RWPE2 (cell line): ENCODE measurements at regions not wholly inside any gene's neighbourhood (a gene's known extent, or its start where the extent isn't known, plus 50 kb on each side); places are given as distances from the start of the nearest gene placed in this dataset.

Experiments used
- ATAC-seq: fragments of 200-7000 bp; cut with Tn5 transposase; 3 replicates; pipeline ENCODE4 v1.9.1; 2021; ENCODE audit warnings: low read depth
- DNase-seq: peaks from one replicate; pipeline ENCODE4 v3.0.0-alpha.2; 2020; ENCODE audit warnings: low spot score
- H3K27ac ChIP-seq: fragments of 450-650 bp; 2 replicates; pipeline ENCODE4 v1.5.1; 2017; ENCODE audit warnings: mild to moderate bottlenecking; ENCODE audit not compliant: poor library complexity, severe bottlenecking
- H3K27me3 ChIP-seq: fragments of 250-450 bp; sonication (Bioruptor Pico); 2 replicates; pipeline ENCODE4 v1.5.1; 2021; ENCODE audit warnings: mild to moderate bottlenecking, moderate library complexity; ENCODE audit not compliant: insufficient read depth, poor library complexity, severe bottlenecking
- H3K36me3 ChIP-seq: fragments of 250-450 bp; sonication (Bioruptor Pico); 2 replicates; pipeline ENCODE4 v1.5.1; 2020; ENCODE audit warnings: low read depth, mild to moderate bottlenecking, moderate library complexity
- H3K4me1 ChIP-seq: fragments of 250-450 bp; sonication (Bioruptor Pico); 2 replicates; pipeline ENCODE4 v1.5.1; 2021; ENCODE audit warnings: mild to moderate bottlenecking, moderate library complexity; ENCODE audit not compliant: insufficient read depth, poor library complexity, severe bottlenecking
- H3K4me3 ChIP-seq: fragments of 250-450 bp; sonication (Bioruptor Pico); 2 replicates; pipeline ENCODE4 v1.5.1; 2021; ENCODE audit warnings: mild to moderate bottlenecking, moderate library complexity; ENCODE audit not compliant: severe bottlenecking
- H3K9me3 ChIP-seq: fragments of 250-450 bp; sonication (Bioruptor Pico); 2 replicates; pipeline ENCODE4 v1.5.1; 2021; ENCODE audit warnings: mild to moderate bottlenecking, moderate library complexity; ENCODE audit not compliant: severe bottlenecking
- TF ChIP-seq, protein P1 (sequence below): fragments of 450-650 bp; IDR thresholded peaks from one replicate; pipeline ENCODE4 v1.5.1; 2017; ENCODE audit warnings: mild to moderate bottlenecking, moderate library complexity; ENCODE audit not compliant: poor library complexity, severe bottlenecking

DNA sequence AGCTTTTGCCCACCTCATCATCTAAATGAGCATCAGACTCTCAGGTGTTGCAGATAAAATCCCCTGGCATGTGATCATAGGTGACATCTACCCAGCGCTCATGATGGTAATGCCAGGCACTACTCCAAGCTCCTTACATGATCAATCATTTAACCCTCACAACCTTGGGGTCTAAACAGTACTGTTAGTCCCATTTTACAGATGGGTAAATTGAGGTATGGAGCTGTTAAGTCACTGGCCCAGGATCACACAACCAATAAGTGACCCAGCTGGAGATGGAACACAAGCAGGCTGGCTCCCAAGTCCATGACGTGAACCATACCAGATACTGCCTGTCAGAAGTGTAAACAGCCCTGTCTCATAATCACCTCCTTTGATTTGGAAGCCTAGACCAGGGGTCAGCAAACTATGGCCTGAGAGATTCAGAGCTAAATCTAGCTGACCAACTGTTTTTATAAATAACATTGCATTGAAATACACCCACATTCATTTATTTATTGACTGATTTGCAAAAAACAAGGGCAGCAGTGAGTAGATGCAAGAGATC is 79.2 kb downstream of the UNC5CL start:
- ATAC-seq (no peak), DNase-seq (no peak)
- Histone ChIP-seq H3K27me3 (no peaks in the 10 kb centered on the region), H3K4me1 (peaks cover 37% of the 10 kb centered on the region), H3K9me3 (no peaks in the 10 kb centered on the region), H3K36me3 (no peaks in the 10 kb centered on the region), H3K4me3 (no peak overlapping the region), H3K27ac (peak overlapping the region; percentile 90)
- TF ChIP-seq, protein P1, sequence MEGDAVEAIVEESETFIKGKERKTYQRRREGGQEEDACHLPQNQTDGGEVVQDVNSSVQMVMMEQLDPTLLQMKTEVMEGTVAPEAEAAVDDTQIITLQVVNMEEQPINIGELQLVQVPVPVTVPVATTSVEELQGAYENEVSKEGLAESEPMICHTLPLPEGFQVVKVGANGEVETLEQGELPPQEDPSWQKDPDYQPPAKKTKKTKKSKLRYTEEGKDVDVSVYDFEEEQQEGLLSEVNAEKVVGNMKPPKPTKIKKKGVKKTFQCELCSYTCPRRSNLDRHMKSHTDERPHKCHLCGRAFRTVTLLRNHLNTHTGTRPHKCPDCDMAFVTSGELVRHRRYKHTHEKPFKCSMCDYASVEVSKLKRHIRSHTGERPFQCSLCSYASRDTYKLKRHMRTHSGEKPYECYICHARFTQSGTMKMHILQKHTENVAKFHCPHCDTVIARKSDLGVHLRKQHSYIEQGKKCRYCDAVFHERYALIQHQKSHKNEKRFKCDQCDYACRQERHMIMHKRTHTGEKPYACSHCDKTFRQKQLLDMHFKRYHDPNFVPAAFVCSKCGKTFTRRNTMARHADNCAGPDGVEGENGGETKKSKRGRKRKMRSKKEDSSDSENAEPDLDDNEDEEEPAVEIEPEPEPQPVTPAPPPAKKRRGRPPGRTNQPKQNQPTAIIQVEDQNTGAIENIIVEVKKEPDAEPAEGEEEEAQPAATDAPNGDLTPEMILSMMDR = no peak

DNA sequence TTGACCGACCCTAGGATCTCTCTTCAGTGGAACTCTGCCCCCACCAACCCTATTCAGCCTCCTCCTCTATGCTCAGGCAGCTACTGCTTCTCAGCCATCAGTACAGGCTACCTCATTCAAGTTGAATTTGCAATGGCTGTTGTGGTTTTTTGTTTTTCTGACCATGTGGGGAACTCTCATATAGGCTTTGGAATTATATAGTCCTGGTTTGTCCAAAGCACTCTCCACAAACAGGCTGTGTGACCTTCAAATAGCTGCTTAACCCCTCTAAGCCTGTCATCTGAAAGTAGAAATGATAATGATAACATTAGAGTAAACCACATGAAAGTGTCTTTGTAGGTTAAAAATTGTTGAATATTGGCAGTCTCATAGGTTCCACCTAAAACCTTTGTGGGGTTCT is 80.3 kb downstream of the UNC5CL start:
- DNase-seq (no peak), ATAC-seq (no peak; the same call in 2 of the 3 replicates)
- H3K36me3 ChIP-seq = no peaks in the 10 kb centered on the region
- peak overlapping the region; percentile 90 for H3K27ac ChIP-seq
- H3K9me3 ChIP-seq = no peaks in the 10 kb centered on the region
- H3K4me1 ChIP-seq = peaks cover 37% of the 10 kb centered on the region
- no peaks in the 10 kb centered on the region for H3K27me3 ChIP-seq
- H3K4me3 ChIP-seq = no peak overlapping the region
- TF ChIP-seq, protein P1 = no peak

DNA sequence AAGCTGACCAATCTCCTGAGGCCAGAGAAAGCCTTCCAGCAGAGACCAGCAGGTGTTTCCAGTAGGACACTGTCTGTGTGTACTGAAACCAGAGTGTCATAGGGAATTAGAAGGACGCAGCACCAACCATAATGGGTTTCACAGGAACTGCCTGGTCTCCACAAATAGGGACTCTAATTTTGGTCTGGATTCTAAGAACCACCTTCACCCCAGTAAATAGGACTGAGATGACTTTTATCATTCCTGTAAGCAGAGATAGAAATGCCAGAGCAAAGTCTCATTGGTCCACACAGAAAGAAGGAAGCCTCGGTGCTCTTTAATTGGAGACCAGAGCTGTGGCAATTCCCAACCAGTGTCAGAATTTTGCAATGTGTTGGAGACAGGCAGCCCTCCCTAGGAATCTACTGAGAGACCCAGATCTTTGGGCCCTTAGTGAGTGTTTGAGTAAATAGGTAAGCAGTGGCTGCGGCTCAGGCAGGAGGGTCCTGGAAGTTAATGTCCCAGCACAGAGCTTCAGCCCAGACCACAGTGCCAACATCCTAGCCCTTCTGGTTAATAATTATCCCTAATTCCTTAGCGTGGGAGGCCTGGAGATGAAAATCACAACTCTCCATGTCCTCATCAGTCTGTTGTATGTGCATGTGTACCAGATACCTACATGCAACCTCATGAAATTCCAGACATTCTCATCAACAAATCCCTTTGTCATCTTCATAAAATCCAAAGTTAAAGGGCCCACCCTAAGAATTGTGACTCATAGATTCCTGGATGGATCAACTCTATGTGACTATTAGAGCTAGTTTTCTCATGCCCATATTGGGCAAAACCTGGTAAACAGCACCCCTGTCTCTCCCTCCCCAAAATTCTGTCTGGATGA is 81.2 kb downstream of the UNC5CL start:
- Histone ChIP-seq H3K9me3 (no peaks in the 10 kb centered on the region), H3K27me3 (no peaks in the 10 kb centered on the region), H3K4me1 (peaks cover 36% of the 10 kb centered on the region), H3K27ac (peak overlapping the region; percentile 90), H3K36me3 (no peaks in the 10 kb centered on the region), H3K4me3 (no peak overlapping the region)
- ATAC-seq = peak; percentile 73
- TF ChIP-seq, protein P1 = no peak
- no peak for DNase-seq

DNA sequence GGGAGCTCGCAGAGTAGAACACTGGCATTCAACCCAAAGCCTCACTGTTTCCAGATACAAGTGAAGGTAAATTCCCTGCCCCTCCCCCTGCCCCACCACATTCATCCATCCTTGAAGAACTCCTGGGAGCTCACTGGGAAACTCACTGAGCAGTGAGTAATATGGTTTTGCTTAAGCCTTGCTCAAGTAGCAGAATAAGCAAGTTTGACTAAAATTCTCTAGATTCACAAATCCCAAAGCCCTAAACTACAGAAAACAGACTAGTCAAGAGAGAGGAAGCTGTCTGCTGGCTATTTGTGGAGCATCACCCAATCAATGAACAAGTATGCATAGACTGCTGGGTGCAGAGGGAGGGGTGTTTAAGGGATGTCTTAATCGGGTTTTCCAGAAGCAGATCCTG is 82.1 kb downstream of the UNC5CL start:
- no peaks in the 10 kb centered on the region for H3K36me3 ChIP-seq
- H3K4me3 ChIP-seq = no peak overlapping the region
- H3K27me3 ChIP-seq = no peaks in the 10 kb centered on the region
- ATAC-seq (no peak), DNase-seq (no peak)
- H3K9me3 ChIP-seq = no peaks in the 10 kb centered on the region
- TF ChIP-seq, protein P1 = no peak
- H3K27ac ChIP-seq = peak overlapping the region; percentile 90
- H3K4me1 ChIP-seq = peaks cover 30% of the 10 kb centered on the region

DNA sequence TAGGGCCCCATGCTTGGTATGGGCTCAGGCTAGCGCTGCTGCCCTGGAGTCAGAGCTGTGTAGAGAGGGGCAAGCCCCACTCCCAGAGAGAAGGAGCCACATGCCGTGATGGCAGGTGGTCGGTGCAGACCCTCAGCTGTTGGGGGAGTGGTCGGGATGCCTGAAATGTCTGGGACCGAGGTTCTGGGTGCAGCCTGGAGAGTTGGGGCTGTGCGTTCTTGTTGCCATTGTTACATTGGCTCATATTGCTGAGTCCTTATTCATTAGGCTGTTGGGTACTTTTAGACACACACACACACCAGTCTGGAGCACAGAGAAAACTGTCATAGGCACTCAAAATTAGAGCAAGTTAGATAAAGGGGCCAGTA is 83.9 kb downstream of the UNC5CL start:
- ATAC-seq (no peak), DNase-seq (no peak)
- Histone ChIP-seq H3K4me1 (peaks cover 46% of the 10 kb centered on the region), H3K4me3 (no peak overlapping the region), H3K27ac (no peak overlapping the region), H3K9me3 (no peaks in the 10 kb centered on the region), H3K27me3 (no peaks in the 10 kb centered on the region), H3K36me3 (no peaks in the 10 kb centered on the region)
- TF ChIP-seq, protein P1 = no peak
